HG03378 (cell line): ENCODE measurements at regions not wholly inside any gene's neighbourhood (a gene's known extent, or its start where the extent isn't known, plus 50 kb on each side); places are given as distances from the start of the nearest gene placed in this dataset.
A peak's percentile ranks its signal among the peaks of the same experiment; 100 is the strongest.
"Not testable (repeated sequence)": the region's sequence is repeated elsewhere in the genome, so short reads cannot be mapped to it uniquely, and the experiment has no call there.

Experiments used
- ATAC-seq: cut with Tn5 transposase; IDR thresholded peaks from one replicate; pipeline ENCODE4 v1.9.1; 2021; ENCODE audit warnings: mild to moderate bottlenecking, moderate library complexity; ENCODE audit not compliant: unreplicated experiment

- not testable (repeated sequence) for ATAC-seq
Measured at GRCh38 chr1:221978631-221979334, 236.9 kb upstream of the DUSP10 start.

GRCh38 chr1:221973787-221974186, 231.9 kb upstream of the DUSP10 start:
- ATAC-seq = not testable (repeated sequence)

- no peak for ATAC-seq
Measured at GRCh38 chr1:221972276-221973235, 230.7 kb upstream of the DUSP10 start.

GRCh38 chr1:221971035-221971434, 229.1 kb upstream of the DUSP10 start:
- not testable (repeated sequence) for ATAC-seq

GRCh38 chr1:221969298-221969858, 227.5 kb upstream of the DUSP10 start:
- not testable (repeated sequence) for ATAC-seq

- ATAC-seq = not testable (repeated sequence)
Measured at GRCh38 chr1:221967538-221967937, 225.6 kb upstream of the DUSP10 start.

DNA sequence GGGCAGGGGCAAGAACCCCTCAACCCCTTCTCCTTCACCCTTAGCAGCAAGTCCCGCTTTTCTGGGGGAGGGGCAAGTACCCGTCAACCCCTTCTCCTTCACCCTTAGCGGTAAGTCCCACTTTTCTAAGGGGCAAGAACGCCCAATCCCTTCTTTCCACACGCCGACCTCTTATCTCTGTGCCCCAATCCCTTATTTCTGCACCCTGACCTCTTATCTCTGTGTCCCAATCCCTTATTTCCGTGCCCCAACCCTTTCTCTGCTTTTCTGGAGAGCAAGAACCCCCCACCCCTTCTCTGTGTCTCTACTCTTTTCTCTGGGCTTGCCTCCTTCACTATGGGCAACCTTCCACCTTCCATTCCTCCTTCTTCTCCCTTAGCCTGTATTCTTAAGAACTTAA, 225.0 kb upstream of the DUSP10 start:
- ATAC-seq = not testable (repeated sequence)

DNA sequence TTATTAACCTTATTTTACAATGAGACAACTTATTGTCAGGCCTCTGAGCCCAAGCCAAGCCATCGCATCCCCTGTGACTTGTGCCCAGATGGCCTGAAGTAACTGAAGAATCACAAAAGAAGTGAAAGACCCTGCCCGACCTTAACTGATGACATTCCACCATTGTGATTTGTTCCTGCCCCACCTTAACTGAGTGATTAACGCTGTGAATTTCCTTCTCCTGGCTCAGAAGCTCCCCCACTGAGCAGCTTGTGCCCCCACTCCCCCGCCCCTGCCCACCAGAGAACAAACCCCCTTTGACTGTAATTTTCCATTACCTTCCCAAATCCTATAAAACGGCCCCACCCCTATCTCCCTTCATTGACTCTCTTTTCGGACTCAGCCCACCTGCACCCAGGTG, 224.0 kb upstream of the DUSP10 start:
- ATAC-seq = not testable (repeated sequence)

DNA sequence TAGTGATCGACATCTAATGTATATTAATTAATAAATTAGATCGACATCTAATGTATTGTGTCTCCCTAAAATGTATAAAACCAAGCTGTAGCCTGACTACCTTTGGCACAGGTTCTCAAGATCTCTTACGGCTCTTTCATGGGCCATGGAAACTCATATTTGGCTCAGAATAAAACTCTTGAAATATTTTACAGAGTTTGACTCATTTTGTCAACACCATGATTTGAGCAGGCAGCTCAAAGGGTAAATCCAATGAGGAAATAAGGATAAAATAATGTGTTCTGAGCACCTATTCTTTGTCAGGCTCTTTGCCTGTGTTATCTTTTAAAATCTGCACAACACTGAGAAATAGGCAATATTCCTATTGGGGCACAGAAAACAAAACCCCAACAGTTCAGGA, 223.4 kb upstream of the DUSP10 start:
- ATAC-seq = no peak

GRCh38 chr1:221963742-221964141, 221.9 kb upstream of the DUSP10 start:
- no peak for ATAC-seq

GRCh38 chr1:221962385-221962784, 220.5 kb upstream of the DUSP10 start:
- ATAC-seq = no peak

GRCh38 chr1:221961532-221962292, 219.8 kb upstream of the DUSP10 start:
- peak; percentile 97 for ATAC-seq

GRCh38 chr1:221958161-221958562, 216.3 kb upstream of the DUSP10 start:
- ATAC-seq = not testable (repeated sequence)

GRCh38 chr1:221957350-221957749, 215.5 kb upstream of the DUSP10 start:
- ATAC-seq = not testable (repeated sequence)

GRCh38 chr1:221949996-221950395, 208.1 kb upstream of the DUSP10 start:
- ATAC-seq = no peak

- no peak for ATAC-seq
Measured at GRCh38 chr1:221948459-221948858, 206.6 kb upstream of the DUSP10 start.

GRCh38 chr1:221947731-221948130, 205.8 kb upstream of the DUSP10 start:
- ATAC-seq = no peak

GRCh38 chr1:221946768-221947167, 204.9 kb upstream of the DUSP10 start:
- ATAC-seq = no peak

GRCh38 chr1:221945669-221946068, 203.8 kb upstream of the DUSP10 start:
- no peak for ATAC-seq

GRCh38 chr1:221944247-221944870, 202.5 kb upstream of the DUSP10 start:
- ATAC-seq = no peak
